ENCODE measurements at regions not wholly inside any gene's neighbourhood (a gene's known extent, or its start where the extent isn't known, plus 50 kb on each side); places are given as distances from the start of the nearest gene placed in this dataset.

DNA sequence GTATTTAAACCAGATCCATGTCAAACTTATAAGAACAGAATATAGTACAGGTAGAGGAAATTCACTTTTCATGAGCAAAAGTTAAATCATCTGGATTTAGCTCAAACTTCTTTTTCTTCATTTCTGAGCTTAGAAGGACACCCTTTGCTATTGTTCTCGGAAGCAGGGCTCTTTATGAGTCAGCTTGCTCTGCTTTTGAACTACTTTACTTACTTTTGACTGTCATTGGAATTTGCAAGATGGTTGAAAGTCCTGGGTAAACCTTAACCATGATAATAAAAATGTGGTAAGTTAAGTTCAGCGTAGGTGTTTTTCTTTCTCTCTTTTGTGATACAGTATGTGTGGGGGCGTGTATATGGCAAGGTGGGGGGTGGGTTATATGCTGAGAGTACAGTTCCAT is 312.7 kb upstream of the DPH6 start:
- intact Hi-C loops (cut with micrococcal nuclease) = no loop called here
- no peak overlapping the region for H3K9ac ChIP-seq (ENCODE audit: low read depth, low read length)
- H2BK20ac ChIP-seq (ENCODE audit: low read depth, low read length) = no peak overlapping the region
- no peaks in the 10 kb centered on the region for H4K20me1 ChIP-seq (ENCODE audit: insufficient read depth, low read length)
- H3K18ac ChIP-seq (ENCODE audit: low read depth, low read length) = no peak overlapping the region
- H3K23ac ChIP-seq (ENCODE audit: low read depth, low read length) = no peak overlapping the region
- H3K36me3 ChIP-seq (ENCODE audit: control insufficient read depth, insufficient read depth, low read length) = no peaks in the 10 kb centered on the region
- ATAC-seq (ENCODE audit: low read depth) (no peak), DNase-seq (peak; percentile 5)
- no peaks in the 10 kb centered on the region for H3K9me1 ChIP-seq (ENCODE audit: insufficient read depth, low read length)
- ChIA-PET POLR2A (ENCODE audit: unreplicated experiment) (no interaction called here), CTCF (interaction anchor here (0.5 to 0.8 kb wide), 2 partner anchors 13 to 505 kb away, joined by 3 to 4 read pairs; no protein-coding TSS in a partner anchor)
- H3K4me1 ChIP-seq (ENCODE audit: control insufficient read depth, insufficient read depth, low read length) = no peaks in the 10 kb centered on the region
- H3K4me3 ChIP-seq (ENCODE audit: insufficient read depth, low read depth, low read length) = no peak overlapping the region
- no peak overlapping the region for H3K56ac ChIP-seq (ENCODE audit: extremely low read depth, insufficient read depth, low read length)
- H2BK15ac ChIP-seq (ENCODE audit: low read depth, low read length) = no peak overlapping the region
- H3K9me3 ChIP-seq (ENCODE audit: control insufficient read depth, insufficient read depth, low read length) = no peaks in the 10 kb centered on the region
- no peak overlapping the region for H4K8ac ChIP-seq (ENCODE audit: low read depth in 2 of 2, low read length in 2 of 2)
- no CpG with 5 or more reads among the region's 3 CpGs for WGBS, 2 experiments (ENCODE audit: extremely low coverage in 2 of 2, insufficient read length in 1 of 2)
- in situ Hi-C loops (cut with MboI; ENCODE audit: low sequenced_read_pairs) = no loop called here
- no peak overlapping the region for H2BK120ac ChIP-seq (ENCODE audit: low read depth, low read length)
- no peaks in the 10 kb centered on the region for H3K79me1 ChIP-seq (ENCODE audit: low read depth in 1 of 2, low read length in 2 of 2)
- no peak overlapping the region for H4K91ac ChIP-seq (ENCODE audit: insufficient read depth, low read depth, low read length)
- H2AK5ac ChIP-seq (ENCODE audit: low read depth, low read length) = no peak overlapping the region
- H3K14ac ChIP-seq (replicated peaks; ENCODE audit: low read depth, low read length) = no peak overlapping the region
- dilution Hi-C loops (cut with HindIII; ENCODE audit: low sequenced_read_pairs, unreplicated experiment) = no loop called here
- H2BK5ac ChIP-seq (ENCODE audit: low read depth, low read length, poor library complexity, severe bottlenecking) = no peak overlapping the region
- no peak for TF ChIP-seq CEBPB (IDR thresholded peaks at IDR 0.05; ENCODE audit: low read depth, low read length)
- TF ChIP-seq, protein P1, sequence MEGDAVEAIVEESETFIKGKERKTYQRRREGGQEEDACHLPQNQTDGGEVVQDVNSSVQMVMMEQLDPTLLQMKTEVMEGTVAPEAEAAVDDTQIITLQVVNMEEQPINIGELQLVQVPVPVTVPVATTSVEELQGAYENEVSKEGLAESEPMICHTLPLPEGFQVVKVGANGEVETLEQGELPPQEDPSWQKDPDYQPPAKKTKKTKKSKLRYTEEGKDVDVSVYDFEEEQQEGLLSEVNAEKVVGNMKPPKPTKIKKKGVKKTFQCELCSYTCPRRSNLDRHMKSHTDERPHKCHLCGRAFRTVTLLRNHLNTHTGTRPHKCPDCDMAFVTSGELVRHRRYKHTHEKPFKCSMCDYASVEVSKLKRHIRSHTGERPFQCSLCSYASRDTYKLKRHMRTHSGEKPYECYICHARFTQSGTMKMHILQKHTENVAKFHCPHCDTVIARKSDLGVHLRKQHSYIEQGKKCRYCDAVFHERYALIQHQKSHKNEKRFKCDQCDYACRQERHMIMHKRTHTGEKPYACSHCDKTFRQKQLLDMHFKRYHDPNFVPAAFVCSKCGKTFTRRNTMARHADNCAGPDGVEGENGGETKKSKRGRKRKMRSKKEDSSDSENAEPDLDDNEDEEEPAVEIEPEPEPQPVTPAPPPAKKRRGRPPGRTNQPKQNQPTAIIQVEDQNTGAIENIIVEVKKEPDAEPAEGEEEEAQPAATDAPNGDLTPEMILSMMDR (conservative IDR thresholded peaks at IDR 0.05; ENCODE audit: low read depth, low read length) = no peak
- TF ChIP-seq CHD1 (IDR thresholded peaks at IDR 0.05; ENCODE audit: low read depth, low read length) = no peak
- no peak for TF ChIP-seq SMC3 (IDR thresholded peaks at IDR 0.05; ENCODE audit: low read depth, low read length)
- no peak for TF ChIP-seq FOS (IDR thresholded peaks at IDR 0.05; ENCODE audit: low read depth, low read length)
- H2AFZ ChIP-seq (replicated peaks; ENCODE audit: low read length, poor library complexity) = no peak overlapping the region
- no peak overlapping the region for H4K5ac ChIP-seq (ENCODE audit: low read depth, low read length)
- no TSS peak for BruUV-seq (replicated peaks)
- no peak overlapping the region for H3K4ac ChIP-seq (ENCODE audit: low read depth, low read length)
- H2AK9ac ChIP-seq (replicated peaks; ENCODE audit: low read depth, low read length, poor library complexity) = no peak overlapping the region
- H3K27me3 ChIP-seq (ENCODE audit: control insufficient read depth, insufficient read depth, low read length) = no peaks in the 10 kb centered on the region
- H3K4me2 ChIP-seq (ENCODE audit: low read depth, low read length) = no peak overlapping the region
- no peak overlapping the region for H3K27ac ChIP-seq (ENCODE audit: insufficient read depth, low read length)

All from IMR-90 (cell line).